ENCODE measurements at regions not wholly inside any gene's neighbourhood (a gene's known extent, or its start where the extent isn't known, plus 50 kb on each side); places are given as distances from the start of the nearest gene placed in this dataset.
"Not testable (repeated sequence)": the region's sequence is repeated elsewhere in the genome, so short reads cannot be mapped to it uniquely, and the experiment has no call there.

DNA sequence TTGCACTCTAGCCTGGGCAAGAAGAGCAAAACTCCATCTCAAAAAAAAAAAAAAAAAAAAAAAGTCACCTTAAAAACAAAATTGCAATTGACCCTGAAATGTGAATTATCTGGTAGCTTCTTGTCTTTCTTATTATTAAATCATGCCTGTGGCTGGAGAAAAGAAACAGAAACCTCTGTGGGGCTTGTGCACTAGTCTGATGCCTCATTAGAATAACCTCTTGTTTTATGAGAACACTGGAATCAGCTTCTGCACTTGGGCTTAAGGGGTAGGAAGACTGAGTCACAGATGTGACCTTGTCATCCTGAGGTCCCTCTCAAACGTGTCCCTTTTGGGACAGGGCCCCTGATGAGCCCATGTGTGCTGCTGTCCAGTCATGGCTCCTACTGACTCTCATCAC lies 237.9 kb downstream of the DACT1 start:
- DNase-seq (ENCODE audit: low read depth in 4 of 4, low spot score in 2 of 4) = no peak

DNA sequence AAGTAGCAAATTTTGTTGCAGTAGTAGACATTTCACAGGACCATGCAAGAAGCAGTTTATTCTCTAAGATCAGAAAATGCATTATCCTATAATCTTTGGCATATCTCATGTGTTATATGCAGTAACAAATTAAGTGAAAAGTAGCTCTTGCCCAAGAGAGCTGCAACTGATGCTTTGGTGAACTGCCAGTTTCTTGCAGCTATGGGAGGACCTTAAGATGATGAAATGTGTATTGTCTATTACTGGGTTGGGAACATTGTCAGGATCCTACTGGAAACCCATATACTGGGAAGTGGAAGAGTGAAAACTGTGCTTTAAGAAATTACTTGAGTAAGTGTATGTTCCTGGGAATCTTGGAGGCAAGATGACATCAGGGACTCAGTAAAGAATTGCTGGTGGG lies 238.8 kb downstream of the DACT1 start:
- DNase-seq (ENCODE audit: low read depth in 4 of 4, low spot score in 2 of 4) = no peak

DNA sequence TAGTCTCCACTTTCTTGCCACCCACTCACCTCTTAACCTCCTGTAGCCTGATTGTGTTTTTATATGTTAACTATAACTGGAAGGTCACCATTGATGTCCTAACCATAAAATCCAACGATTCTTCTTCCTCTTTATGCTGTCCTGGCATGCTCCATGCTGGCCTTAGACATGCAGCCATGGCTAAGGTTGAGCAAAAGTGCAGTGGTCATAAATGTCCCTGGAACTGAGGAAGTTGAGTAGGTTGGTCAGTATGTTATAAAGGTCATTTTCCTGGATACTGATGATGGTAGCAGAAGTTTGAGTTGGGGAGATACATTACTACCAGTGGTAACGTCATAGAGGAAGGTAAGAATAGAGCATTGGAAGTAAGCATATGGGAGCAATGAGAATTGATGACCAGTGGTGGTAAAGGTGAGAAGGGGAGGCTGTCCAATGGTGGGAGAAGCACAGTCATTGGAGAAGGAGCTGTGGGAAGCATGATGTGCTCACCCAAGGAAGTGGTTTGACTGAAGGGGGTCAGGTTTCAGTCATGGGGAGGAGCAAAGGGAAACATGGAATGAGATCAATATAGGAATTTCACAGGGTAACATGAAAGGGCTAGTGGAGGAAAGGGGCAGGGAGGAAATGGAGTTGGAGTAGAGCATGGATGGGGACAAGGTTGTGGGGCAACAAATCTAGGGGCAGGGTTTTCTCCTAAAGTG lies 240.8 kb downstream of the DACT1 start:
- DNase-seq (ENCODE audit: low read depth in 4 of 4, low spot score in 2 of 4) = no peak

DNA sequence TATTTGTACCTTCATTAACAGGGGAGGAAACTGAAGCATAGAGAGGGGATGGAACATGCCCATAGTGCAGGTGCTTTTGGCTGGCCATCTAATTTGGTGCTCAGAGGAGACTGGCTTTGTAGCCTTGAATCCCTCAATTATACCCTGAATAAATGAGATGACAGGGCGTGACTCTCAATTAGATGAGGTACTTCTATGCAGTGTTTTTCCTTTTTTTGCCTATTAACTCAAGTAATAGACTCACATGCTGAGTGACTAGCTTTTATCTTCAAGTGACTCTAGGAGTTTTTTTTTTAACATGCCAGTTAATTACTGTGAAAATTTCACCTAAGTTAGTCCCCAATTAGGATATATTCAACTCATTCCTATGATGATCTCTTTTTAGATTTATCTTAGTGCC lies 243.7 kb downstream of the DACT1 start:
- DNase-seq (ENCODE audit: low read depth in 4 of 4, low spot score in 2 of 4) = no peak

DNA sequence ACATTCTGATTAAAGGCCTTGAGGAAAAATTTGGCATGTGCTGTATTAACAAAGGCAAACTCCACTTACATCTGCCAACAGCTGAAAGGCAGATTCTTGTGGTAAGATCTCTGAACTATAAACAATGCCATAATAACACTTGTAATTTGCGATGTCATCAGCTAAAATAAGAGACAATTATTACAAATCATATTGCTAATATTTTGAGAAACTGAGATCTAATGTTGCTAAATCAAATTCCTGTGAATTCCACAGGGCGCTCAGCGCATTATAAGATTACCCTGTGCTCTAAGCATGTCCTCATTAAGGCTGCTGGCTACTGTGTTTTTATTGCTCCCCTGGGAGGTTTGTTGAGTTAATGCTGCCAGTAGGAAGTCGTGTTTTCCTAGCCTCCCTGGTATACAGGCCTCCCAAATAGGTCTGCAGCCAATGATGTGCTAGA lies 244.8 kb downstream of the DACT1 start:
- DNase-seq (ENCODE audit: low read depth in 4 of 4, low spot score in 2 of 4) = no peak

DNA sequence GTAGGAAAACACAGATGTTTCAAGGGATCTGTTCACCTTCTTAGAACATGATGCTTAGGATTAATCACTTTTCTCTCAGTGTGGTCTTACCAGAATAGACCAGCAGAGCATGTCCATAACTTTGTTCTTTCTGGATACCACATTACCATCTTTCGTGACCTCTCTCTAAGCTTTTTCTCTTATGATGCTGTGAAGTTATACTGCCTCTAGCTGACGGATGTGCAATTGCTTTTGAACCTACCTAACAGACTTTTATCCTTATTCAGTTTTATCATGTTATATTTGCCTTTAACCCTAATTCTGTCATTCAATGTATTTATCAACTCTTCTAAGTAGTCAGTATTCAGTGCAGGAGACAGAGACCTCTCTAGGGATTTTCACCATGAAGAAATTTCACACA lies 246.7 kb downstream of the DACT1 start:
- DNase-seq (ENCODE audit: low read depth in 4 of 4, low spot score in 2 of 4) = no peak

DNA sequence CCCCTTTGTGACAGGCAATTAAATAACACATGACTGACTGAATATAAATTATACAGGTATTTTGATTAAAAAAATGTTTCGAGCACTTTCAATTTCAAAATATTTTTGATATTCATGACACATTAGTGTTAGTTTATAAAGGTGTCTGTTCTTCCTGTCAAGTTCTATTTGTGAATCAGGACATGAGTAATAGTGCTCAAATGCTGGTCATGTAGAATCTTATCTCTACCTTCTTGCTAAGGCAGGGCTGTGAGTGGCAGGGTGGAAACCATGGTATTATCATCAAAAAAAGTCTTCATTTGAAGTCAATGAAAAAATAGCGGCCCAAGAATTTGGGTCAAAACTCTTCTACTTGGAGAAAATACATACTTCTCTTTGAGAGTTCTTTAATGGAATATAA lies 250.2 kb downstream of the DACT1 start:
- DNase-seq (ENCODE audit: low read depth in 4 of 4, low spot score in 2 of 4) = no peak

DNA sequence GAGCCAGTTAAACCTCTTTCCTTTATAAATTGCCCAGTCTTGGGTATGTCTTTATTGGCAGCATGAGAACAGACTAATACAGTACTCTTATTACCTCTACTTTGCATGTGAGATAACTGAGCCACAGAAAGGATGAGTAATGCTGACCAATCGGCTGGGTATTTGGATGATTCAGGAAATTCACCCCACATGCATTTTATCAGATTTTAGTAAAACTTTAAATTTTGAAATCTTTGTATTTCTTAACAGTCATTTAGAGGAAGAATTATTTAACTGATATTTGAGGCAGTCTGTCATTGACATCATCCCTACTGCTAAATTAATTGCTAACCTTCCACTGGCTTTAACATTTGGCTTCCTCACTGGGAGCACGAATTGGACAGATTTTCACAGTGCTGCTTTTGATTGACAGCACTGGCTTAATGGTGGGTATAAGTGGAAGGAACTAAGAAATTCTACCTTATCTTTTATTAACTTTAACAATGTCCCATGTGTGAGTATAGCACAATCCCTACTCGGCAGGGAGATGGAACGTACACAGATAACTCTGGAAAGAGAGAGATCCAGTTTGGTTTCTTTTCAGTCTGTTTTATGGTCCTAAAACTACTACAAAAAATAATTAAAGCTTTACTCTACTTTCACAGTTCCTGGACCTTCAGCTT lies 261.0 kb downstream of the DACT1 start:
- no peak for DNase-seq (ENCODE audit: low read depth in 4 of 4, low spot score in 2 of 4)

DNA sequence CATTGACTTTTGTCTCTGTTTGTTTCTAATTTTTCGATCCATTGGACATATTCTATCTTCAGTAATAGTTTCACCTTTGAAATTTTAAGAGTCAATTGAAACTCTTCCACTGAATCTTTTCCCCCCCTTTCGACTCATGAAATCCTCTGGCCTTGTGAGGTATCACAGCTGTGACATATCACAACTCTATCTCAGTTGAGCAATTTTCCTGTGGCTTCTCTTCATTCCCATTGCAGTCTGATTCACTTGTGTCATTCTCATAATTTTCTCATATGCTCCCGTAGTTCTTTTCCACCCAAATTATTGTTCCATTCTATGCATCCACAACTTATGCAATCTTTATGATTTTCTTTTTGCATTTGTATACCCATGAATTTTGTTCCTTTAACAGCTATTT lies 261.6 kb downstream of the DACT1 start:
- no peak for DNase-seq (ENCODE audit: low read depth in 4 of 4, low spot score in 2 of 4)

DNA sequence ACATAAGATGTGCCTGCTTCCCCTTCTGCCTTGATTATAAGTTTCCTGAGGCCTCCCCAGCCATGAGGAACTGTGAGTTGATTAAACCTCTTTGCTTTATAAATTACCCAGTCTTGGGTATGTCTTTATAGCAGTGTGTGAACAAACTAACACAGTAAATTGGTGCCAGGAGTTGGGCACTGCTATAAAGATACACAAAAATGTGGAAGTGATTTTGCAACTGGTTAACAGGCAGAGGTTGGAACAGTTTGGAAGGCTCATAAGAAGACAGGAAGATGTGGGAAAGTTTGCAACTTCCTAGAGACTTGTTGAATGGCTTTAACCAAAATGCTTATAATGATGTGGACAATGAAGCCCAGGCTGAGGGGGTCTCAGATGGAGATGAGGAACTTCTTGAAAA lies 264.1 kb downstream of the DACT1 start:
- DNase-seq (ENCODE audit: low read depth in 4 of 4, low spot score in 2 of 4) = no peak

DNA sequence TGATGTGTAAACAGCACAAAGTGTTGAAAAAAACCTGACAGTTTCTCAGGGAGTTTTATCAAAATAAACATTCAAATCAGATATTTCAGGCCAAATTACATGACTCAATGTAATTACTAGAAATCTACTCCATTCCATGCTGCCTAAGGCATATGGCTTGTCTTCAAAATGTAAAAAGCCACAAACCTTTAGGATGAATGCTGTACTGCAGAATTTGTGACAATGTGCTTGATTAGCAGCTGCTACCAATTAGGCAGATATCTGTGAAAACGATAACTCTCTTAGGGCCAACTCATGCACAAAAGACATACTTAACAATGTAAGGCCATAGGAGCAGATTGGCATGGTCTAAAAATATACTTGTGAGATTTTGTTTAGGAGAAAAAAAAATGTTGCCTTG lies 267.0 kb downstream of the DACT1 start:
- DNase-seq (ENCODE audit: low read depth in 4 of 4, low spot score in 2 of 4) = no peak

DNA sequence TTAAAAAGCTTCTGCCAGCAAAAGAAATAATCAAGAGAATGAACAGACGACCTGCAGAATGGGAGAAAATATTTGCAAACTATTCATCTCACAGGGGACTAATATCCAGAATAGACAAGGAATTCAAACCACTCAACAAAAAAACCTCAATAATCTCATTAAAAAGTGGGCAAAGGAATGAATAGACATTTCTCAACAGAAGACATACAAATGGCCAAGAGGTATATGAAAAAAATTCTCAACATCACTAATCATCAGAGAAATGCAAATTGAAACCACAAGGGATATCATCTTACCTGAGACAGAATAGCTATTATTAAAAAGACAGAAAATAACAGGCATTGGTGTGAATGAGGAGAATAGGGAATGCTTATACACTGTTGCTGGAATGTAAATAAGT lies 270.0 kb downstream of the DACT1 start:
- DNase-seq (ENCODE audit: low read depth in 4 of 4, low spot score in 2 of 4) = no peak

DNA sequence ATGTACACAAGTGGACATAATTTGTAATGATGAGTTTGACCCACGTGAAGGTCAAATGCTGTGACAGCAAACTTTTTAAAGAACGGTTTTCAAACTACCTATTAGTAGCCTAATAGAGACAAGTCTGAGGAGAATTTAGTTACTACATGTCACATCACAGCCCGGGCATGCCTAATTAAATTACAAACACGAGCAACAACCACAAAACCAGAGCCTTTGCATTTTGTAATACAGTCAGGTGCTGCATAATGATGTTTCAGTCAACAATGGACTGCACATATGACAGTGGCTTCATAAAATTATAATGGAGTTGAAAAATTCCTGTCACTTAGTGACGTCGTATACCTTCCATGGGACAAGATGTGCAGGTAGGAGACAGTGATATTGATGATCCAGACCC lies 274.5 kb downstream of the DACT1 start:
- DNase-seq (ENCODE audit: low read depth in 4 of 4, low spot score in 2 of 4) = no peak

DNA sequence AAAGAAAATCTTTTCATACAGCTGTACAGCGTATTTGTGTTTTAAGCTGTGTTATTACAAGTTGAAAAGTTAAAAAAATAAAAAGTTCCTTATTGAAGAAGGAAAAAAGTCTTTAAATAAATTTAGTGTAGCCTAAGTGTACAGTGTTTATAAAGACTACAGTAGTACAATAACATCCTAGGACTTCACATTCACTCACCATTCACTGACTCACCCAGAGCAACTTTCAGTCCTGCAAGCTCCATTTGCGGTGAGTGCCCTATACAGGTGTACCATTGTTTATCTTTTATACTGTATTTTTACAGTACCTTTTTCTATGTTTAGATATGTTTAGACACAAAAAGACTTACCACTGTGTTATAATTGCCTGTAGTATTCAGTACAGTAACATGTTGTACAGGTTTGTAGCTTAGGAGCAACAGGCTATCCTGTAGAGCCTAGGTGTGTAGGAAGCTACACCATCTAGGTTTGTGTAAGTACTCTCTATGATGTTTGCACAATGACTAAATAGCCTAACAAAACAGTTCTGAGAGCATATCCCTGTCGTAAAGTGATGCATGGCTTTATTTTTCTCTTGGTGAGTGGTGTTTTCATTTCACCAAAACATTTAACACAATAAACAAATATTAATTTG lies 275.2 kb downstream of the DACT1 start:
- DNase-seq (ENCODE audit: low read depth in 4 of 4, low spot score in 2 of 4) = no peak

DNA sequence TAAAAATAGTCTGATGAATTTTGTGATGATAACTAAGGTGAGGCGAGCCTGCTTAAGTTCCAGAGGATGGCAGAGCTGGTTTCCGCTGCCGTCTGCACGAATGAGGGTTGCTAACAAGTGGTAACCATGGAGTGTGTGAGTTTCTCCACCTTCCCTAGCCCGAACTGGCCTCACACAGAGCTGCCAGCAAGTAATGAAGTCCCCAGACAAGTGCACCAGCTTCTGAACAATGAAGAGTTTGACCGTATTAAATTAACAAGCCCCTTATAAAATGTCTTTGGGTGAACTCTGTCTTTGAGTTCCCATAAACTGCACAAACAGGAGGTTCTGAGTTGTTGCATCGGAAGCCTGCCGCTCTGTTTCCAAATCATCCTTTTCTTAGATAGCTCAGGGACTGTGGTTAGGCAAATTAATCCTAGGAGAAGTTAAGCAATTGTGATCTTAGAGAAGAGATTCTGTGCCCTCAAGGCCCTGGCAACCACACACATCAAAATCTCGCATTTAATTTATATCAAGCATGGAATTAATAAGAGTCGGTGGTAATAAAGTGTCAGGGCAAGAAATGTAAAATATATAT lies 274.1 kb upstream of the DAAM1 start:
- DNase-seq (ENCODE audit: low read depth in 4 of 4, low spot score in 2 of 4) = no peak

DNA sequence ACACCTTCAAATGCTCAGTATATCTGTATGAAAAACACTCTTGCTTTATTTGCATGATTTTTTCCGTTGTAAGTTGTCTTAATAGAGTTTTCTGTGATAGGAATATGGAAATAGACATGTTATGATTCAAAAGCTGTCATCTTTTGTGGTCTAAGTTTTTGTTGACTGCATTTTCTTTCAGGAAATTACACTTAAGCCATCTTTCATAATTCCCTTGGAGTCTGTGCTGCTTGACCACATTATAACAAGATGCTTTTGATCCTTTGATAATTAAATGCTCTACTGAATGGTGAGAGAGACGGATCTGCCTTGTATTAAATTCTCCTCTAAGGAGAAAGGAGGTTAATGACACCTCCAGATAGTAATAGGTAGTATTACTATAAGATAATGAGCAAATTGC lies 272.8 kb upstream of the DAAM1 start:
- no peak for DNase-seq (ENCODE audit: low read depth in 4 of 4, low spot score in 2 of 4)

DNA sequence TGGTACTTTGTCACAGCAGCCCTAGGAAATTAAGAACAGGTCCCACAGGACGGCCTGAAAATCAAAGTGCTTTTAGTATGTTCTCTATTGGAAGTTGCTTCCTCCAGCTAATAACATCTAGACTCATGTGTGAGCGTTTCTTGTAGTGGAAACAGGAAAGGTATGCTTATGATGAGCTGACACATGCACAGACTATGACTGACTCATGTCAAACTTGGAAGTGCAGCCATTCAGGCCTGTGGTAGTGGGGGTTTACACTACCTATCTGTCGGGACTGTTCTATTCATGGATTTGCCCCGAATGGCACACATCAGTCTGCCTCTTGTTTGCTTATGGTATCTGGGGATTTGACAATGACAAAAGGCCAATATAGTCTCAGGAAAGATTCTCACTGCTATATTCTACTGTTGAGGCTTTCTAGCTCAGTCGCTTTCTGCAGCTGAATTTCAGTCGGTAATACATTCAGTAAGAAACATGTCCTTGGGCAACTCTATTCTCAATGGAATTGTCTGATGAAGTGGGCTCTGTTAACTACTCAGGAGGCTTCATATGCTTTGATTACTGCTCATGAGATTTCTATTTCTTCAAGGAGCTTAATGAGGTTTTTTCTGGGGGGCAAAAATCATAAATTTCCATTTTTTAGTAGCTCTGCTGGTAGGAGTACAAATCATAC lies 270.3 kb upstream of the DAAM1 start:
- DNase-seq (ENCODE audit: low read depth in 4 of 4, low spot score in 2 of 4) = no peak

DNA sequence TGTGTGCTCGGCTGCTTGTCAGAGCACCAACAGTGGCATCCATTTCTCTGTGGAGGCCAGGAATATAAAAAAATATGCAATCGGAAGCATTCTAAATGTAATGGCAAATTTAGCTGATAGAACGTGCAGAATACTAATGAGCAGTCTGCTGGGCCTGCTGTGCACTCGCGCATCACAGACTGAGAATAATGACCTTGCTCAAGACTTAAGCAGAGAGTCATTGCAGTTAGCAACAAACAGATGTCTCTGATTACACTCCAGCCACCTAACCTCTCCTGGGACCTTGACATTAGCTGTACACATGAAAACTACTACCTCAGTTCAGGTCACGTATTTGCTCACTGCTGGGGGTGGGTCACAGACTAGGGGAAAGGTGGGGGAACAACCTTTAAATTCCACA lies 269.2 kb upstream of the DAAM1 start:
- peak in 2 of 4 donors; percentile 18 to 24 for DNase-seq (ENCODE audit: low read depth in 4 of 4, low spot score in 2 of 4)

DNA sequence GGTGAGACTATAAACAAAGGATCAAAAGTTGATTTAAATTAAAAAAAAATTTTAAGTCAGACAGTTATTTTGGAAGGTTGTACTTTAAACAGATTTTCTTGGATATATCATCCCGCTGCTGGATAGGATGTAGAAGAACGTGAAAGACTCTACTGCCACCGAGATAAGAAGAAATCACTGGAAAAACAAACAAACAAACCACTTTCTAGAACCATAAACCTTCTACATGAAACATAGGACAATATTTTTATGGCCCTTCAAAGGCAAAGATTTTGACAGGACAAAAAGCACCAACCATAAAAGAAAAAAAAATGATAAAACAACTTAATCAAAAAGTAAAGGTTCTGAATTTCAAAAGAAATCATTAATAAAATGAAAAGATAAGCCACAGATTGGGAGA lies 268.2 kb upstream of the DAAM1 start:
- no peak for DNase-seq (ENCODE audit: low read depth in 4 of 4, low spot score in 2 of 4)

DNA sequence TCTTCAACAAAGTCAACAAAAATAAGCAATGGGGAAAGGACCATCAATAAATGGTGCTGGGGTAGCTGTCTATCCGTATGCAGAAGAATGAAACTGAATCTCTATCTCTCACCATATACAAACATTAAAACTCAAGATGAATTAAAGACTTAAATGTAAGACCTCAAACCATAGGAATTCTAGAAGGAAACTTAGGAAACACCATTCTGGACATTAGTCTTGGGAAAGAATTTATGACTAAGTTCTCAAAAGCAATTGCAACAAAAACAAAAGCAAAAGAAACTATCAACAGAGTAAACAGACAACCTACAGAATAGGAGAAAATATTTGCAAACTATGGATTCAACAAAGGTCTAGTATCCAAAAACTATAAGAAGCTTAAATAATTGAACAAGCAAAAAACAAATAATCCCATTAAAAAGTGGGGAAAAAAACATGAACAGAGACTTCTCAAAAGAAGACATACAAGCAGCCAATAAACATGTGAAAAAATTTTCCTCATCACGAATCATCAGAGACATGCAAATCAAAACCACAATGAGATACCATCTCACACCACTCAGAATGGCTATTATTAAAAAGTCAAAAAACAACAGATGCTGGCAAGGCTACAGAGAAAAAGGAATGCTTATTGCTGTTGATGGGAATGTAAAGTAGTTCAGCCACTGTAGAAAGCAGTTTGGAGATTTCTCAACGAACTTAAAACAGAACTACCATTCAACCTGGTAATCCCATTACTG lies 266.1 kb upstream of the DAAM1 start:
- not testable (repeated sequence) for DNase-seq (ENCODE audit: low read depth in 4 of 4, low spot score in 2 of 4)

All from left renal cortex interstitium (tissue), 4 donors.